ENCODE measurements at regions not wholly inside any gene's neighbourhood (a gene's known extent, or its start where the extent isn't known, plus 50 kb on each side); places are given as distances from the start of the nearest gene placed in this dataset.

GRCh38 chr17:79465011-79465680, 145.7 kb downstream of the RBFOX3 start:
- TF ChIP-seq CTCF (IDR thresholded peaks at IDR 0.05) (no peak), POLR2A (IDR thresholded peaks at IDR 0.05) (no peak)
